HG03103 (cell line): ENCODE measurements at regions not wholly inside any gene's neighbourhood (a gene's known extent, or its start where the extent isn't known, plus 50 kb on each side); places are given as distances from the start of the nearest gene placed in this dataset.
"Not testable (repeated sequence)": the region's sequence is repeated elsewhere in the genome, so short reads cannot be mapped to it uniquely, and the experiment has no call there.

ENCODE experiments used
- ATAC-seq: cut with Tn5 transposase; IDR thresholded peaks from one replicate; pipeline ENCODE4 v1.9.1; 2021; ENCODE audit warnings: low read depth; ENCODE audit not compliant: unreplicated experiment

DNA sequence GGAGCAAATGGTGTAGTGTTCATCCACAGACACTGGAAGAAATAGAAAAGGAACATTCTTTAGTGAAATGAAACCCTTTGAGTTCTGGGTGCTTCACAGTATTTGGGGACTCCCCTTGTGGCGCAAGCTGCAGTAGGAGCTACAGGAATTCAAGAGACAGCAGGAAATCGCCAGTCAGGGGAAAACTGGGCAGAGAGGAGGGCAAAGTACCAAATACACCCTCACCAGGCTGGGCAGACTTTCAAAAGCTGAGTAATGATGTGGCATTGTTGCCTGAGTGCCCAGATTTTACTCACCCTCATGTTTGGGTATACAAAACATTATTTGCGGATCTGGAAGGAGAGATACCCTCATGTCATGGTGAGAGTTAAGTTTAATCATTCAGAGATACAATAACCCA lies 97.9 kb downstream of the SOD2 start:
- ATAC-seq, result no peak

GRCh38 chr6:159594750-159595117 lies 98.3 kb downstream of the SOD2 start:
- ATAC-seq, result no peak

DNA sequence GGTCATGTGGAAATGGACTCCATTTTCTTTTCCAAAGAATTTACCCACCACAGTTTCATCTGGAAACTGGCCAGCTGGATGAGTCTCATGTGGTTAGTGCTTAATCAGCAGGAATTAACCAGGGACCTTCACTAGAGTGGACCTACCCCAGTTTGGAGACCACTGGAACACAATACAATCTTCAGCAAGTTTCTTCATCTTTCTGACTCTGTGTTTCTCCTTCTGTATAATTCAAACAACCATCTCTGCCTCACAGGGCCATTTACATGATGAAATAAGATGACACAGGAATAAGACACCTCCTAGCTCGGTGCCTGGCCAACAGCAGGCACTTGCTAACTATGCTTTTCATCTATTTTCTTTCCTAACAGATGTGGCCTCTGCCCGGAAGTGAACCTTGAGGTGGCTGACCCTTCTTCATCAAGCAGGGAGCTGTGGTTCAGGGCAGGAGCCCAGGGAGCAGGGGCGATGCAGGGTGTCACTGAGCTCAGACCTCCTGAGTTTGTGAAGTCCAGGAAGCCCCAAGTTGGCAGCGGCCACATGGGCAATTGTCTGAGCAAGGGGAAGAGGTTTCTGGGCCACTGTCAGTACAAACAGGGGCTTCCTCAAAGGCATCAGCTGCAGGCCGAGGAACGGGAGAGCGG lies 98.8 kb downstream of the SOD2 start:
- no peak for ATAC-seq

DNA sequence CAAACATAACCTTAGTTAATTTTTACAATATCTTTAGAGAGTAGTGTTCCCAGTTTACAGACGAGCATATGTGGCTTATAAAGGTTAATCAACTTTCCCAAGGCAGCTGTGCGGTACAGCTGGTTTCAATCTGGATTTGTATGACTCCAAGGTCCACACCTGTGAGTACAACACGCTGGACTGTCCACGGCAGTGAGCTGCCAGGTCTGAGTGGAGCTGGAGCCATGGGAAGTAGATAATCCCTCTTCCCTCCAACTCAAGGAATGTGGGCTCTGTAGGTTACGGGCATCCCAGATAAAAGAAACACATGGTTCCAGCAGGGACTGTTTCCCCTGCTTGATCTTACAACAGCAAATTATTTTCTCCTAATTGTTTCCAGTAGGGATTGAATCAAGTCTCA lies 102.2 kb downstream of the SOD2 start:
- ATAC-seq, result no peak

GRCh38 chr6:159586684-159587083 lies 106.4 kb downstream of the SOD2 start:
- ATAC-seq, result no peak

- no peak for ATAC-seq
Observed at GRCh38 chr6:159582736-159583135, 110.3 kb downstream of the SOD2 start.

GRCh38 chr6:159578629-159579028 lies 114.4 kb downstream of the SOD2 start:
- no peak for ATAC-seq

GRCh38 chr6:159577564-159577963 lies 115.5 kb downstream of the SOD2 start:
- ATAC-seq, result no peak

DNA sequence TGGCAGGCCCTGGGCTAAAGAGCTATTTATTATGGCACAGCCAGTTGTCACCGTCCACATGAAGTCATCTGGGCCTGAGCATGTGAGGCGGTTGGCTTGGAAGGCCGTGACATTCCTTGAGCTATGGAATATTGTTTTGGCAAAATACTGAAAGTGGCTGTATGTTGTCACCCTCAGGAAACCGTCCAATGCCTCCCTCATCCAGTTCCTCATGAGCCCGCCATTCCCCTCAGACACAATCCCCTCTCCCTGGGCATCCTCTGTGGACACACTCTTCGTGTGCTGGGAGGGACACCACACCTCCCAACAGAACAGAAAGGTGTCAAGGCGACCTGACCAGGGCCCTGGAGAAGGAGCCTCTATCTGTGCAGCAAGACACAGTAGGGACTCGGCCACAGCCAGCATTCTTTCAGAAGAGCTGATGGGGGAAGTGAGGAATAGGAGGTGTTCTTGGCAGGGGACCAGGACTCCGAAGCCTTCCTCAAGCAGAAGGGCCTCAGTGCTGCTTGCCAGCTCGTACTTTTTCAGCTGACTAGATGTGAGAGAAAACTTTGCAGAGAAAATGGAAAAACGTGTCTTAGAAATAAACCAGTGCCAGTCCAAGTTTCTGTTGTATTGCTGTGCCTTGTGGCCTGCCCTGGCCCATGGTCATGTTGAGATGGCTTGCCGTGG lies 120.5 kb downstream of the SOD2 start:
- ATAC-seq, result no peak

DNA sequence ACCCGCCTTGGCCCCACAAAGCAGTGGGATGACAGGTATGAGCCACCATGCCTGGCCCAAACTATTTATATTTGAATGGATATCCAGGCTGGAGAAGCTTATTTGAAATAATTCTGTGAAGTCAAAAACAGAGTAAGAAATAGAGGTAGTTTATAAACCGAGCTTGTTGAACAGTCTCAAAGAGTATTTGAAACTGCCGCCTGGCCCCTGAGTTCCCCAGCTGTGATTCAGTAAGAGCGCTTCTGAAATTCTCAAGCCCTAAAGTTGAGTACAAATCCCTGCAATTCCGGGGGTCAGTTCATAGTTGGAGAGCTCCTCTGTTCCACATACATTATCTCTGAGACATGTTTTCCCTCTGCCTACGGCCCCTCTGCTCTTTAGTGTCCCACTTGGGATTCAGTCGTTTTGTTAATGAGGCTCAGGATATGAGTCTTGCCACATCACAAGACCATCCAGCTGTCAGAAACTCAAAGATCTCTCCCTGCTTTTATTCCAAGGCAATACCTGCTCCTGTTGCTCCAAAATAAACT lies 127.8 kb downstream of the SOD2 start:
- ATAC-seq, result no peak

DNA sequence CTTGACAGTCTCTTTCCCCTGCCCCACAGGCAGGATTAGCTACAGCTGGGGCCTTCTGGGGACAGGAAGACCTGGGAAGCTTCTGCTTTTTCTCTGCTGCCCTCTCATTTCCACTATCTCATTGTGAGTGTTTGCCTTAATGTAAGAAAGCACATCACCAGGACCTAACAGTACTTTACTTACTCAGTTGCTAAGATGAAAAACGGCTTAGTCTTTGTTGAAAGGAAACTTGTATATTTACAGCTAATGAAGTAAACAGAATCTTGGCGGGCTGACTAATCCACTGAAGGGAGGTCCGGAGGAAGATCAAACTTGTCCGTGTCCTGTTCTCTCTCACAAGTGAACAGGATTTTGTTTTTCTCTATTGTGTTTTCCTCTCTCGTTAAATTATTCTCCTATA lies 128.6 kb downstream of the SOD2 start:
- ATAC-seq, result no peak

- no peak for ATAC-seq
Observed at GRCh38 chr6:159557031-159557430, 136.0 kb downstream of the SOD2 start.

DNA sequence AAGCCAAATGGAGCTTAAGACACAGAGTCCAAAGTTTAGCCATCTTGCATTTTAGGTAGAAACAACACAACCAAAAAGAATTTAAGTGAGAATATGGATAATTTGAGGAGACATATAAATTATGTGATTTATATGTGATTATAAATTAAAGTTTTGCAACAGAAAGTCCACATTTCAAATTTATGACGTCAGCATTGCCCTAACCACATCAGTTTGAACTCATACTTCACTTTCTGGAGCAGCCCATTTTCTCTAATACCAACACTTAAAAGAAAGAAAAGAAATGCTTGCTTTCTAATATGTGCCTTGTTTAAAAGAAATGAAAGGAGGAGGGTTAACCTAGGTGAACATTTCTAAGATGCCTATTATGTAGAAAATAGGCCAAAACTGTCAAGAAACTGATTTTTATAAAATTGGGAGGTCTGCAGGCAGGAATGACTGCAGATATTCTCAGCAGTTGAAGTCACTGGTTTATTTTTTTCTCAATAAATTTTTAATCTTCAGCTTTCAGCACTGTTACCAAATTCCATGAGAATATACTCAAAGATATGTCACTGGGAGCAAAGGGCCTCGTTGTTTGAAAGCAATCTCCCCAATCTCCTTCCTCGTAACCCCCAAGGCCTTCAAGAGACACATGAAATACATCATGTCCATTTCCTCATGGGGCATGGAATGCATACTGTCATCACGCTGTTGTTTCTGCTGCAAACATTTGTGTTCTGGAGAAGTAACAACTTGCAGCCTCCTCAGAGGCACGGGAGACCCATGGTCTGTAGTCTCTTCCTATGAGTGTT lies 137.8 kb downstream of the SOD2 start:
- no peak for ATAC-seq

DNA sequence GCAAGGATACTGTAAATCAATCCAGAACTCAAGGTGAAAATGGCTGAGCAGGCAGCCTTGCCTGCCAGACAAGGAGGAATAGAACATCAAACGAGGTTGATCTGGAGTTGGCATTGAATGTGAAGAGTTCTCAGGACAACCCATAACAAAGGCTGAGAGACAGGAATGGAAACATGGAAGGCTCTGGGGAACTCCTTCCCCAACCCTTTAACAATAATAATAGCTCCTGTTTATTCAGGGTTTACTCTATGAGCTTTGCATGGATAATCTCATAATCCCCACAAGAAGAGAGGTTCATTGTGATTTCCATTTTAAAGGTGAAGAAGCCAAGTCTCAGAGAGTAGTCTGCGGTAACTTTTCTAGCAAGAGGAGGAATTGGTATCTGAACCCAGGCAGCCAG lies 151.7 kb downstream of the SOD2 start:
- no peak for ATAC-seq

DNA sequence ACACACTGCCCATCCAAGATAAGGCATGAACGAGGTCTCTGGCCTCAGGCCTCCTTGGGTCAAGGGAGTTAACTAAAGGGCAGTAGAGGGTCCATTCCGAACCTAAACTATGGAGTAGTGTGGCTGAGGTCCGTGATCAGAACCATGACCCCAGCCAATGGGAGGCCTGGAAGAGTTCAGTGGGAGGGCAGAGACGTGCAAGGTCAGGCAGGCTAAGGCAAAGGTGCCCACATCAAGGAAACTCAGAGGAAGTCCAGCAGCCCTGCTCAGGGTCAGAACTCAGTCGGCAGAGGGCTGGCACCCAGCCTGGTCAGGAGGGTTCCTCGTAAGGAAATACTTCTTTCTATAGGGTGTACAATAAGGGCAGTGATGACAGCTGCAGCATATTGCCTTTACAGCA lies 152.2 kb downstream of the SOD2 start:
- ATAC-seq, result no peak

GRCh38 chr6:159540152-159540551 lies 152.9 kb downstream of the SOD2 start:
- no peak for ATAC-seq

GRCh38 chr6:159538031-159538430 lies 155.0 kb downstream of the SOD2 start:
- ATAC-seq, result not testable (repeated sequence)

GRCh38 chr6:159535656-159536350 lies 157.2 kb downstream of the SOD2 start:
- no peak for ATAC-seq

DNA sequence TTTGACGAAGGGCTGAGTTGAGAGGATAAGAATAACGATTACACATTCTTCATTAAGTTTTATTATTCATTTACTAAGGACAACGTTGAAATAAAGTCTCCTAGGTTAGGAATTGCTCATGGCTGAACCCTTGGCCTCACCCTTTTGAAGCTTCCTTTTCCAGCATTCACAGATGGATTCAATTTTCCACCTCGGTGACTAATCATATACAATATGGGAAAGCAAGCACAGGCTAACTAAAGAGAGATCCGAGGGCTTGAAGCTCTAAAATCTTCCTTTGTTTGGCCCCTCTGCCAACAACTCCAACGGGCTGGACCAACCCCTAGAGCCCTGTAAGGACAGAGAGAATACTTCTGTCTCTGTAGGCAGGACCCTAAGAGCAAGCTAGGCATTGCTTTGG lies 159.5 kb downstream of the SOD2 start:
- no peak for ATAC-seq

DNA sequence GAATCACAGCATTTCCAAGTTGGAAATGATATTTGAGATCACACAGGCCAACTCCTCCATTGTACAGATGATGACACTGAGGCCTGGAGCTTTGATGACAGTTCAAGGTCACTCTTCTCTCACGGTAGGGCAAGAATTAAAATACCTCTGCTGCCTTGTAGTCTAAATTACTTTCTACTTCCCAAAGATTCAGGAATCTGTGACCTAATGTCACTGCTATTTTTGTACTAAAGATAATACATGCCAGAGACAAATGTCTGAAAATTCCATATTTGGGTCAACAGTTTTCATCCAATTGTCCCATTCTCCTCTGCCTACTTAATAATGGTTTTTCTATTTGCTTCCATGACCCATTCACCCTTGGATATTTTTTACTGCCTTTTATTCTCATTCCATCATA lies 160.0 kb downstream of the SOD2 start:
- ATAC-seq, result no peak

DNA sequence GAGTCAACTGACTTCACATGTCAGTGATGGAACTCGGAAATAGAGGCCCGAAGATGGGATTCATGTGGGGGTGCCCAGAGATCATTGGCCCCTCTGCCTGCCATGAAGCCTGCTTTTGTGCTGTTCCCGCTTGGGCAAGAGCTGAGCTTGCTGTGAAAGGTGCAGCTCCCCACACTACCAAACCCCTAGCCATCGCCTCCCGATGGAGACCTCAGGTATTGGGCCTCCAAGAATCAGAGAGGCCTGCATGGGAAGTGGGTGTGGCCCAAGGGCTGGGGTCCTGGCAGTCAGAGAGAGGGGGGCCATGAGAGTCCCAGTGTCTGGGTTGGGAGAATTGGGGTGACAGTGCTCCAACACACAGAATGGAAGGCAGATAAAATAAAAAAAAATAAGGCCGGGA lies 160.9 kb downstream of the SOD2 start:
- no peak for ATAC-seq
